GM12864 (cell line): ENCODE measurements at regions not wholly inside any gene's neighbourhood (a gene's known extent, or its start where the extent isn't known, plus 50 kb on each side); places are given as distances from the start of the nearest gene placed in this dataset.

Experiments
- DNase-seq: peaks from one replicate; pipeline ENCODE4 v3.0.0-alpha.2; 2011; ENCODE audit warnings: low read depth
- H3K4me3 ChIP-seq: 2 replicates; pipeline ENCODE4 v1.5.1; 2011; ENCODE audit warnings: mild to moderate bottlenecking, low read depth, low read length, control low read depth
- CTCF ChIP-seq: IDR thresholded peaks from 2 replicates; pipeline ENCODE4 v1.5.1; 2011; ENCODE audit warnings: low read depth, mild to moderate bottlenecking, moderate library complexity, low read length, control low read depth, inconsistent platforms; ENCODE audit errors: missing control alignments

GRCh38 chr6:2435323-2435722 lies 189.9 kb upstream of the GMDS start:
- H3K4me3 ChIP-seq, result no peak overlapping the region
- TF ChIP-seq CTCF, result no peak
- no peak for DNase-seq

- no peak for TF ChIP-seq CTCF
- H3K4me3 ChIP-seq, result no peak overlapping the region
- DNase-seq, result no peak
Observed at GRCh38 chr6:2434912-2435311, 189.5 kb upstream of the GMDS start.

GRCh38 chr6:2434116-2434515 lies 188.7 kb upstream of the GMDS start:
- no peak for TF ChIP-seq CTCF
- H3K4me3 ChIP-seq, result no peak overlapping the region
- DNase-seq, result no peak

GRCh38 chr6:2433711-2434110 lies 188.3 kb upstream of the GMDS start:
- DNase-seq, result no peak
- no peak for TF ChIP-seq CTCF
- H3K4me3 ChIP-seq, result no peak overlapping the region

- DNase-seq, result no peak
- no peak for TF ChIP-seq CTCF
- H3K4me3 ChIP-seq, result no peak overlapping the region
Observed at GRCh38 chr6:2433266-2433665, 187.9 kb upstream of the GMDS start.

GRCh38 chr6:2432292-2432691 lies 186.9 kb upstream of the GMDS start:
- no peak for DNase-seq

More at GRCh38 chr6:2432292-2432691, 186.9 kb upstream of the GMDS start:
- no peak for TF ChIP-seq CTCF
- H3K4me3 ChIP-seq, result no peak overlapping the region
